NCI-H82 treated with DMSO at 0.1 percent for 48 hours (cell line): ENCODE measurements at regions not wholly inside any gene's neighbourhood (a gene's known extent, or its start where the extent isn't known, plus 50 kb on each side); places are given as distances from the start of the nearest gene placed in this dataset.

Source experiments
- DNase-seq: peaks from one replicate; lab custom pipeline; 2025; ENCODE audit not compliant: unreplicated experiment; lab: John Stamatoyannopoulos, UW

DNA sequence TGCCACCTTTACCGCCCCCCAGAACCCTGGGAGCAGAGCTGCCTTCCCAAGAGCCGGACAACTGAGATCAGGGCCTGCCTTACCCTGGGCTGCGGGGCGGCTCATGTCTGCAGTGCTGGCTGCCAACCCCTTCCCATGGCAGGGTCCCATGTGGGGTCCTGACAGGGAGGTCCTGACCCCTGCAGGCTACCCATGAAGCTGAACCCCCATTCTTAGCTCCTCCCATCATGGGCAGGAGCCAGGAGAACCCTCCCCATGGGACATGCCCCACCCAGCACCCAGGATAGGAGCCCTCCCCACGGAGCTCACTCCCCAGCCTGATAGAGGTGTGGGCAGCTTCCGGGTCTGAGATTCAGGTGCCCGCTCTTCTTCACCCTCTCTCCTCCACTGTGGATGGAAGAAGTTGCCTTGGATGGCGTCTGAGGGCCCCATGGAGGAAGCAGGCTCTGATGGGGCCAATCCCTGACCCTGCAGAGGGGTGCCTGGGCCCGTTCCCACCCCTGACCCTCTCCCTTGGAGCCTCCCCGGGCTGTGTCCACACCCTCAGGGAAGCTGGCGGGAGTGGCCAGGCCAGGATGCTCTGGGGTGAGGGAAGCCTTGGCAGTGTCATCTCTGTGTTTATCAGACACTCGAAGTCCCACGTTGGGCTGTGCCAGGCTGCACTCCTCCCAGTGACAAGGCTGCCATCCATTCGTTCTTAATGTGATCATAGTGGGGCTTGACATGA lies 1508.2 kb downstream of the BRD1 start:
- no peak for DNase-seq

DNA sequence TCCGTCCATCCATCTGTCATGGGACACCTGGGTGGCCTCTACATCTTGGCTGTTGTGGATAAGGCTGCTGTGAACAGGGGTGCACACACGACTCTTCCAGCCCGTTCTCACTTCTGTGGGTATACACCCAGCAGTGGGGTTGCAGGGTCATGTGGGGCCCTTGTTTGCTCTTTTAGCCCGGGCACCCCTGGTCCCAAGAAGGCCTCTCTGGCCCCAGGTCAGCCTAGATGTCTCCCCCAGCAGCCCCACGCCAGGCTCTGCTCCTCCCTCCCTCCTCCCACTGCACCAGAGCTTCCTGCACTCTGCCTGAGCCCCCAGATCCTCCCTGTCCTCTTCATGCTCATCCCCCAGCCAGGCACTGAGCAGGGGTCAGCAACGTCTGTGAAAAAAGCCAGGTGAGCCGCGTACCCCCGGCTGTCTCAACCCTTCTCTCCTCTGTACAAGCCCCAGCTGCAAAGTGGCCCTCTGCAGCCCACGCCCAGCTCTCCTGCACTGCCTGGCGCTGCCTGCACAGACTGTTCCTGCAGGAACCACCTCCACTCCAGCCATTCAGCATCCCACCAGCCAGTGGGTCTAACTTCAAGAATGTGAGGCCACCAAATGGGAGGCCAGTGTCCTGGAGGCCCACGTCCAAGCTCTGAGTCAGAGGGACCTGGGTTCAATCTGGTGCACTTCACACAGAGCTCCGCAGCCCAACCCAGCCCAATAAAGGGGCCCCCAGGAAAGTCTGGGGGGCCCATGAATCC lies 1508.9 kb downstream of the BRD1 start:
- DNase-seq = no peak

DNA sequence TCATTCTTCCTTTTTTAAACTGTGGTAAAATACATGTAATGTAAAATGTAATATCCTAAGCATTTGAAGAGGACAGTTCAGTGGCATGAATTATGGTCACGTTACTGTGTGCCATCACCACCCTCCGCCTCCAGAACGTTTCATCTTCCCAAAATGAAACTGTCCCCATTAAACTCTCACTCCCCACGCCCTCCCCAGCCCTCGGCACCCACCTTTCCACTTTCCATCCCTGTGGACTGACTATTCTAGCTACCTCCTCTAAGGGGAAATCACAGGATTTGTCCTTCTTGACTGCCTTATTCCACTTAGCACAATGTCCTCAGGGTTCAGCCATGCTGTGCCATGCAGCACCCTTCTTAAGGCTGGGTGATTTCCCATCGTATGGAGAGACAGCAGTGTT lies 1509.5 kb downstream of the BRD1 start:
- DNase-seq = no peak

DNA sequence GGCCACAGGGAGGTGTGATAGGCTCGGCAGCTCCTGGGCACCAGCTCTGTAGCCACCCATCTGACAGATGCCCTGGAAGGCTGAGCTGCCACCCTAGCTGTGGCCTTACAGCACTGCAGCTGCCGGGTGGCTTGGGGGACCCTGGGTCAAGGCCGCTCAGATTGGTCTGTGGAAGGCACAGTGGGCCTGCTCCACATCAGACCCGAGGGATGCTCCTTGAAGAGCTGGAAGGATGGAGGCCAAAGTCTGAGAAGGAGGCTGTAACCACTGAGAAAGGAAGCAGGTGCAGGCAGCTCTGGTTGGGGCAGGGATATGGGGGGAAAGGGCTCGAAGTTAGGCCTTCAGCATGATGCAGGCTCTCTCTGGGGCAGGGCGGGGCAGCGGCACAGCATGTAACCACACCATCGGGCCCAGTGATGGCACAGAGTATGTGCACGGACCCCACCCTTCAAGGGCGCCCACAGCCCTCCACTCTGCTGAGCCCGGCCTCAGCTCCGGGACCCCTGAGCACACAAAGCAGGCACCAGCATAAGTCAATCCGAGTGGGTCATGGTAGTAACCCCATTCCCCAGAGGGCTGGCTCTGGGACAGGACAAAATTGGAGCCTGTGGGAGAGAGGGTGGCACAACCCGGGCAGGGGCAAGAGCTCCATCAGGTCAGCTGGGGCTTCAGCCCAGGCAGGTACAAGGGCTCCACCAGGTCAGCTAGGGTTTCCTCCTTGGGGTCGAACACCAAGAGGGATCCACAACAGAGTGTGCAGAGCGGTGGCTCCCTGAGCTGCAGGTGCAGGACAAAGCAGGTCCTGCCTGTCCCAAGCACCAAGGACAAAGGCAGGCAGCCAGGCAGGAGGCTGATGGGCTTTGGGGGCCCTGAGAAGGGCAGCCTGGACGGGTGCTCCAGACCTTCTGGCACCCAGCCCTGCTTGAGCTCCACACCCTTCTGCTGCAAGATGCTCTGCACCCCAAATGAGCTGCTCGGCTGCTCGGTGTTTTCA lies 1511.1 kb downstream of the BRD1 start:
- no peak for DNase-seq

DNA sequence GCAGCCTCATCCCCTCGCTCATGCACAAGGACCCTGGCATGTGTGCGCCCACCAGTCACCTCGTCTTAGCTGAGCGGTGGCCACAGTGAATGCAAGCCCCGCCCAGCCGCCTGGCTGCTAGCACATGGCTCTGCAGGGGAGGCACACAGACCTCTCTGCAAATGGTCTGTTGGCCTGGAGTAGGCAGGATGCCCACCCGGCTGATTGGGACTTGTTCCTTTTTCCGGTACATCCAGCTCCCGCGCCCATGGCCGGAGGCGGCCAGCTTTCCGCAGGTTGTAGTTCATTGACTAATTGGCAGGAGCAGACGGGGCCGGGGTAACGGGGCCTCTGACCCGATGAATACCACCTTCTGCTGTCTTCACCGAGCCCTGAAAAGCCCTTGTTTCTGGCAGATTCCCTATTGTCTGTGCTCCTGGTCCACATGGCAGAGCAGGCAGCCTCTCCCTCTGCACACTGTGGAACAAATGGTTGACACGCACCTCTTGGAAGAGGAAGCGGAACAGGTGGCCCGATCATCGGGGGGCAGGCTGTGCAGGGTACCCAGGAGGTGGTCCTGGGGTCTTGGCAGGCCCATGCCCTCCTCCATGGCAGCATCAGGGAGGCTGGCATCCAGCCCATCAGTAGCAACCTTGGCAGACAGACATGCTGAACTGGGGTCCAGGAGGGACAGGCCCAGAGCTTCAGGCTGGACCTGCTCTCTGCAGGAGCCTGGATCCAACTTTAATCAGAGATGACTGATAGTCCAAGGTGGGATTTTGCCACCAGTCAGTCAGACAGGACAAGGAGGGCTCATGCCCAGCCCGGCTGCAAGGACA lies 1512.0 kb downstream of the BRD1 start:
- no peak for DNase-seq

DNA sequence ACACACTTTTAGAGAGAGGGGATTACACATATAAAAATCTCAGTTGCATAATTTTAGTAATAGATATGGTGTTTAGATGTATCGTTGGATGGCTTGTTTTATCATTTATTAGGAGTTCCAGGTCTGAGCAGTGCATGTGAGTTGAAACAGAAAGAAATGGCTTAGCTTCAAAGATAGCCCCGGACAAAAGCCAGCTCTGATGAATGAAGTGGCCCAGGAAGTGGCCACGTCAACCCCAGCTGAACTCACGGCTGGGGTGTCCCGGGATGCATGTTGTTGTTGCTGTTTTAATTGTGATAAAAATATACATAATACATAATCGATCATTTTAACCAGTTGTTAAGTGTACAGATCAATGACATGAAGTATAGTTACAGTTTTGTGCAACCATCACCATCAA lies 1513.6 kb downstream of the BRD1 start:
- no peak for DNase-seq

DNA sequence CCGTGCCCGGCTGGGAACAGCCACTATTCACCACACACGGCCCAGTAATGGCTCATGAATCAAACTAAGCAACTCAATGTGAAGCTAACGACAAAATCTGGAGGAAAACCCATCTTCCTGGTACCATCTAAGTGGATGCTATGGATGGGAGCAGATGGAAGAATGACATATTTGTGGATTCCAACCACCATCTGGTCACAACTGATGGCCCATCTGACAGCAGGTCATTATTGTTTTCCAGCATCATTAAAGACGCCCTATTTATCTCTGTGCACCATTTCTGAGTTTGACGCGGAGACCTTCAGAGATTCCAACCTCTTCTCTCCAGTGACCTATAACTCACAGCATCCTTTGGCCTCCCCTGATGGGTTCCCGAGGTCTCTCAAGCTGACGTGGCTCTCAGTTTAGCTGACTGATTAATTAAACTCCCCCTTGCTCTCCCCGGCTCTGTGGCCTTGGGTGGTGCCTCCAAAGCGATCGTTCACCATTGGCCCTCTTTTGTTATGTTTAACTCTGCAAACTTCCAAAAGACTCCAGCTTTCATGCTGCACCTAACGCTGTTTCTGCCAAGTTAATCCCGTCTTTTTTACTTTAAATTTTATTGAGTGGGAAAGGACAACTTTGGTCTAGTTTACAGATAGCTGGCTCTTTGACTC lies 1514.4 kb downstream of the BRD1 start:
- DNase-seq = no peak

DNA sequence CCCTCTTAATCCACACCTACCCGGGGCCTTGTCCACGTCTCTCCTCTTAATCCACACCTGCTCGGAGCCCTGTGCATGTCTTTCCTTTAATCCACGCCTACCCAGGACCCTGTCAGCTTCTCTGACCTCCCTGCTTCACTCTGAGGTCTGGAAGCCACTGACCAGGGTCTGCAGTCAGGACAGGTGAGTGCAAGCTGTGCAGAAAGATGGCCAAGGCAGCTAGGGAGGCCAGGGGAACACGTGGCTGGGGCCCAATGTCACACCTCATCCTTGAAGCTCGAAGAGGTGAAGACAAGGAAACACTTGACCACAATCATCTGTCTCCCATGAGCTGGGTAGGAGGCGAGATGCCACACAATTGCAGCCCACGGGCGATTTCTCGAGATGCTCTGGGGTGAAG lies 1516.9 kb downstream of the BRD1 start:
- no peak for DNase-seq

DNA sequence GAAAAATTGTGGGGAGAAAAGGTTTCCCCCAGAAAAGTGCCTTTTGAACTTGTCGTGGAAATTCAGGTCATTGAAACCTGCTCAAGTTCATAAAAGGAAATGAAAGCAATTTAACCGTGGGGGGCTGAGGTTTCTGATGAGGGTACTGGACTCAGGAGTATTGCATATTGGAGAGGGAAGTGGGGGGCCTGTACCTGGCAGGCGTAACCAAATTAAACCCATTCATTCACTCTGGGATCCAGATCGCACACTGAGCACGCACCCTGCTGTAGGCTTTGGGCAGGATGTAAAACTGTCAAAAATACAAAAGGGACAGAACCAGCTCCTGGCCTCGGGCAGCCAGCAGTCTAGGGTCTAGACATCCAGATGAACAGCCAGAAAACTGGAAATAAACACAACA lies 1517.4 kb downstream of the BRD1 start:
- no peak for DNase-seq

DNA sequence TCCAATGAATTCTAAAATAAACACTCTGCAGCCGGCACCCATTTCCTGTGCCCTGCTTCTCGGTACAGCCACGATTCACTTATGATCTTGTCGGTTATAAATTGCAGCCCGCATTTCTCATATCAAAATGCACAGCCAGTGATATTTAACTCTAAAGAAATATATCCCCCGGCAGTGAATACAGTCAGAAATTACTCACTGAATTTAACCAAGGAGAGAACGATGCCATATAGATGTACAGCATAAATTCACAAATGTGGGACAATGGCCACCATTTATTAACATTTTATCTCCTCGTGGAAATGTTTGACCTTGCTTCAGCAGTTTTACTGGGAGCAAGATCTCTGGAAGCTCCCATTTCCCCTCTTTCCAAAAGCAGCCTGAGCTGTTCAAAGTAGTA lies 1517.8 kb downstream of the BRD1 start:
- no peak for DNase-seq

DNA sequence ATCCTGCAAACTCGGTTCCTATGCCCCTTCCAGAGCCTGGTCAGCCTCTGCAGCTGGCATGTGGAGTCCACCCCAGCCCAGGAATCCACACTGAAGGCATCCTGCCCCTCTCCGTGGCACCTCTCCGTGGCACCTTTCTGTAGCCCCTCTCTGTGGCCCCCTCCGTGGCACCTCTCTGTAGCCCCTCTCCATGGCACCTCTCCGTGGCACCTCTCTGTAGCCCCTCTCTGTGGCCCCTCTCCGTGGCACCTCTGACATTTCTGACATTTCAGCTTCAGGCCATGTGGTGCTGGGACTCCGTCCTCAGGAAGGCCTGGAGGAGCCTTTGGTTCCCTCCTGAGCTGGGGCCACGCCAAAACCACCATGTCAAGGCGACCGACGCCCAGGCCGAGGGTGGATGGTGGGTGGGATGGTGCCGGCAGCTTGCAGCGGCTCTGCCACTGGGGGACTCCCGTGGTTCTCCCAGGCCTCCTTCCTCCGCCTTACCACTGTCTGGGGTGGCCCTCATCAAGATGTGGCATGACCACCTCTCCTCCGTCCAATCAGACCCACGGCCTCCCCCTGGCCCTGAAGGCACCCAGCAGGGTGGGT lies 1518.5 kb downstream of the BRD1 start:
- no peak for DNase-seq

DNA sequence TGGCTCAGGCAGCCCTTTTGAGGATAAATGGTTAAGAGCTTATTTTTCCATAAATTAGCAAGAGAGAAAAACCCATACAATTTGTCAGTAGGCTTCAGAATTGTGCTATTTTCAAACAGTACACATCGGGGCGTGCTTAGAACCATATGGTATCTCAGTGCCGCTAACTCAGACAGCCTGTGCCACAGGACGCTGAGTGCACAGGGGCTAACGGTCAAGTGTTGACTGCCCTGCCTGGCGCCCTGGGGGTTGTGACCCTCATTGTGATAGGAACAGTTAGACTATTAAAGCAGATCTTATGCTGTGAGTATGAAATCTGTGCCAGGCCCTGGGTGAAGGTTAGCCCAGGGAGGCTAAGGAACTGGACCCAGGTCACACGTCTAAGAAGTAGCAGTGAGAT lies 1519.7 kb downstream of the BRD1 start:
- DNase-seq = no peak

DNA sequence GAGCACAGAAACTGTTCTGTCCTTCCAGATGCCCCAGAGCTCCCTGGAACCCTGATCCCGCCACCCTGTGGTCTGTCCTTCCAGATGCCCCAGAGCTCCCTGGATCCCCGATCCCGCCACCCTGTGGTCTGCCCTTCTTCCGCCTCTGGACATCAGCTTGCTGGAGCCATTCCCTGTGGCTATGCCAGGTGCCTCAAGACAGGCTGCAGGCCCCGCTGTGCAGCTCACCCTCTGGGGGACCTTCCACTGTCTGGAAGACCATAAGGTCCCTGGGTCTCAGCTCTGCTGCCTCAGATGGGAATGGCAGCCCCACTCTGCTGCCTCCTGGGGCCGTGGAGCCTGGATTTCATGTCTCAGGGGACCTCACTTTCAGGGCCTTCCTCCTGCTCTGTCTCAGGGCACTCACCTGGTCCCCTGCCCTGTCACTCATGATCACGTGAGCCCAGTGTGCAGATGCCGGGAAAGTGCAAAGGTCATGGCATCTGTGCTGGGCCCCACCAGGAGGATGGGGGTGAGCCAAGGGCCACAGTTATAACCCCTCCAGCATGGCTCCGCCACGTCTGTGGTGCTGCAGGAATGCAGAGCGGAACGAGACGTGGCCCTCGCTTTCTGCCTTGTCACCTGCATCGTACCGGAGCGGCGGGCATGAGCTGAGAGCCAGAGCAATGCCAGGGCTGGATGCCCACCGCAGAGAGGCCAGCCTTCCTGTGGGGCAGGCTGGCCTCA lies 1520.7 kb downstream of the BRD1 start:
- no peak for DNase-seq

DNA sequence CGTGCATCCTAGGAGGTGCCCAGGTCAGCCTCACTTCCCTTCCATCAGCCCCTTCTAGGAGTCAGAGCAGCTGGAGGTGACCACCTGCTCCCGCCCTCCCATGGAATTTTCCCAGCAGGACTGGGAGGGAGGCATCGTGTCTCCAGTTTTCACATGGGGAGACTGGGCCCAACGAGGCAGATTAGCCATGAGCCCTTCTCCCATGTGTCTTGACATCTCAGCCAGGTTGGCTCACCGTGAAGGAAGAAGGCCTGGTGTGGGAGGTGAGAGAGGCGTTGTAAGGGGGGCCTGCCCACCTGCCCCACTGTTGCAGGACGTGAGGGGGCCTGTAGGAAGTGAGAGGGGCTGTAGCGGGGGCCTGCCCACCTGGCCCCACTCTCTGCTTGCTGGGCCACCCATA lies 1521.4 kb downstream of the BRD1 start:
- no peak for DNase-seq

DNA sequence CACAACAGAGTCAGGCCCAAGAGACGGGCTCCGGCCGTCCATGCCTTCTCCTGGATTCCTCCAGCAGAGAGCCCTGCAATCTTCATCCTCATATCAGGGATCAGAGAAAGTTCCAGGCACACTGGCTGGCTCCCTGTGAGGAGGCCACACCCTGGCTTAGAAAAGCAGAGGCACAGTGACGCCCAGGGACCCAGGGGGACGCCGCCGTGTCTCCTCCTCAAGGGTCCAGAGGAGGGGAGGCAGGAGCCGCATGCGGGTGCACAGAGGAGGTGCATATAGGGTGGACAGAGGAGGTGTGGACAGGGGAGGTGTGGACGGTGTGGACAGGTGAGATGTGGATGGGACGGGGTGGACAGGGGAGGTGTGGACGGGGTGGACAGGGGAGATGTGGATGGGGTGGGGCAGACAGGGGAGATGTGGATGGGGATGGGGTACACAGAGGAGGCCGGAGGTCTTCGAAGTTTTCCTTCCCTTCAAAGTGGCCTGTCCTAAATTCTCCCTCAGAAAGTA lies 1521.9 kb downstream of the BRD1 start:
- no peak for DNase-seq

DNA sequence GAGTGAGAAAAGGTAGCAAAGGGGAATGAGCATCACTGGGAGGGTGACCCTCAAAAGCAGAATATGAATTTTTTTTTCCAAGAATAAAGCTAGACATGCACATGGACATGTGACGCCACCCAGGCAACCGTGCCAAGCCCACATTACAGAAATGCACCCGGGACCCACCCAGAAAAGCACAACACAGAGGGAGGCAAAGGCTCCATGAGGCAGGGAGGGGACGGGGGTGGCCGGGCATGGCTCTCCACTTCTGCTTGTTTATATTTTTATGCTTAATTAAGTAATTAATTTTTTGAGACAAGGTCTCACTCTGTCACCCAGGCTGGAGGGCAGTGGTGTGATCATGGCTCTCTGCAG lies 1524.3 kb downstream of the BRD1 start:
- no peak for DNase-seq

DNA sequence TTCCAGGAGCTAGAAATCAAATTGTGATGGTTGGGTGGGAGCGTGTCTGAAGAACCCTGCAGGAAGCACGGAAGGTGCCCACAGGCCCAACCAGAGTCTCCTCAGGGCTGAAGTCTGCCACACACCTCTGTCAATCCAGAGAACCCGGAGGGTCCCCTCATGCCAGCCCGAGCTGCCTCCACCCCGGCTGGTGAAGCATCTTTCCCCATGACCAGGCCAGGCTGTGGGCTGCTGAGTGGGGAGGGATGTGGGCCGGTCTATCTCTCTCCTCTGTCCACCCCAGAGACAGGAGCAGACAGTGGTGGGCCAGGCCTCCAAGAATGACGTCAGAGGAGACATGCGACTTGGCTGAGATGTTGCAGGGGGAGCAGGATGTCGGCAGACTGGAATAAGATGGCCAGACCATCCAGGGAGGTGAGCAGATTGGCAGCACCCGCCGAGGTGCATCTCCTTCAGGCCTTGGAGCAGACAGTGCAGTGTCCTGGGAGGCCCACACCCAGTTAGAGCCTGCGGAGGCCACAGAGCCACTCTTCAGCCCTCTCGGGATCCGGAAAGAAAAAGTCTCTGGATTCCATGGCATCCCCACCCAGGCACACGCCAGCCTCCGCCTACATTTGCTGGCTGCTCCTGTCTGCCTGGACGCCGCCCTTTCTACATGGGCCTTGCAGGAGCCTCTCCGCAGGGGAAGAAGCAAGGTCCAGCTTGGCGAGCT lies 1524.9 kb downstream of the BRD1 start:
- no peak for DNase-seq

DNA sequence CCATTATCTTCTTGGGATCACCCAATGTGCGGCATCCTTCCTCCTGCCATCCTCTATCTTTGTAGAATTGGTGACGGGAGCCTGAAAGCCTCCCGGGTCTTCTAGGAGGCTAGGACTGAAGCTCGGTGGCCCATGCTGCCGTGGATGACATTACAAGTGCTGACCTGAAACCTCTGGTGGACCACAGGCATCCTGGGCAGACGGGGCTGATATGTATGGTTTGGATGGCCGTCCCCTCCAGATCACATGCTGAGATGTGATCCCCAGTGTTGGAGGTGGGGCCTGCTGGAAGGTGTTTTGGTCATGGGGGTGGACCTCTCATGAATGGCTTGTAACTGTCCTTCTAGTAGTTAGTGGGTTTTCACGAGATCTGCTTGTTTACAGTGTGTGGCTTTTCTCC lies 1525.8 kb downstream of the BRD1 start:
- no peak for DNase-seq
